ENCODE measurements at regions not wholly inside any gene's neighbourhood (a gene's known extent, or its start where the extent isn't known, plus 50 kb on each side); places are given as distances from the start of the nearest gene placed in this dataset.

- TF ChIP-seq CTCF (IDR thresholded peaks at IDR 0.05; ENCODE audit: low read depth, low read length): no peak
- Histone ChIP-seq H3K4me3 (ENCODE audit: low read depth, low read length) (no peak overlapping the region), H3K27me3 (no peaks in the 10 kb centered on the region), H3K36me3 (no peaks in the 10 kb centered on the region), H3K4me1 (no peaks in the 10 kb centered on the region), H3K9me3 (no peaks in the 10 kb centered on the region; the same call in 1 of the 2 replicates)
- DNase-seq: no peak
Measured at GRCh38 chr9:2481216-2481615, 140.4 kb upstream of the VLDLR start.

- H3K27me3 ChIP-seq: no peaks in the 10 kb centered on the region
- no peak for TF ChIP-seq CTCF (IDR thresholded peaks at IDR 0.05; ENCODE audit: low read depth, low read length)
- H3K36me3 ChIP-seq: no peaks in the 10 kb centered on the region
- no peaks in the 10 kb centered on the region; the same call in 1 of the 2 replicates for H3K9me3 ChIP-seq
- H3K4me1 ChIP-seq: peaks cover 17% of the 10 kb centered on the region
- H3K4me3 ChIP-seq (ENCODE audit: low read depth, low read length): no peak overlapping the region
- DNase-seq: no peak
Measured at GRCh38 chr9:2486988-2487387, 134.6 kb upstream of the VLDLR start.

GRCh38 chr9:2489838-2490314 is 131.7 kb upstream of the VLDLR start:
- DNase-seq: peak; percentile 66
- Histone ChIP-seq H3K27me3 (no peaks in the 10 kb centered on the region), H3K4me3 (ENCODE audit: low read depth, low read length) (no peak overlapping the region), H3K9me3 (no peaks in the 10 kb centered on the region), H3K4me1 (peaks cover 17% of the 10 kb centered on the region), H3K36me3 (no peaks in the 10 kb centered on the region)
- peak; percentile 15; the same call in 1 of the 2 replicates for TF ChIP-seq CTCF (IDR thresholded peaks at IDR 0.05; ENCODE audit: low read depth, low read length)

GRCh38 chr9:2492161-2492560 is 129.4 kb upstream of the VLDLR start:
- Histone ChIP-seq H3K27me3 (no peaks in the 10 kb centered on the region), H3K36me3 (no peaks in the 10 kb centered on the region), H3K4me3 (ENCODE audit: low read depth, low read length) (no peak overlapping the region), H3K9me3 (no peaks in the 10 kb centered on the region), H3K4me1 (peaks cover 17% of the 10 kb centered on the region)
- DNase-seq: no peak
- no peak for TF ChIP-seq CTCF (IDR thresholded peaks at IDR 0.05; ENCODE audit: low read depth, low read length)

GRCh38 chr9:2493109-2493508 is 128.5 kb upstream of the VLDLR start:
- no peaks in the 10 kb centered on the region for H3K27me3 ChIP-seq
- no peaks in the 10 kb centered on the region for H3K36me3 ChIP-seq
- peaks cover 17% of the 10 kb centered on the region for H3K4me1 ChIP-seq
- no peak overlapping the region for H3K4me3 ChIP-seq (ENCODE audit: low read depth, low read length)
- TF ChIP-seq CTCF (IDR thresholded peaks at IDR 0.05; ENCODE audit: low read depth, low read length): no peak
- DNase-seq: no peak
- H3K9me3 ChIP-seq: no peaks in the 10 kb centered on the region

- Histone ChIP-seq H3K36me3 (no peaks in the 10 kb centered on the region), H3K4me1 (peaks cover 17% of the 10 kb centered on the region), H3K9me3 (no peaks in the 10 kb centered on the region), H3K27me3 (no peaks in the 10 kb centered on the region), H3K4me3 (ENCODE audit: low read depth, low read length) (no peak overlapping the region)
- no peak for DNase-seq
- TF ChIP-seq CTCF (IDR thresholded peaks at IDR 0.05; ENCODE audit: low read depth, low read length): no peak
Measured at GRCh38 chr9:2493529-2493928, 128.1 kb upstream of the VLDLR start.

Data from BE2C (cell line).